Anterior cingulate cortex (tissue), 58 donors: ENCODE measurements at regions not wholly inside any gene's neighbourhood (a gene's known extent, or its start where the extent isn't known, plus 50 kb on each side); places are given as distances from the start of the nearest gene placed in this dataset.
A peak's percentile ranks its signal among the peaks of the same experiment; 100 is the strongest.
"Not testable (repeated sequence)": the region's sequence is repeated elsewhere in the genome, so short reads cannot be mapped to it uniquely, and the experiment has no call there.

Source experiments
- DNase-seq, 58 donors: peaks; one replicate each; lab custom pipeline; 2025; lab: John Stamatoyannopoulos, UW

DNA sequence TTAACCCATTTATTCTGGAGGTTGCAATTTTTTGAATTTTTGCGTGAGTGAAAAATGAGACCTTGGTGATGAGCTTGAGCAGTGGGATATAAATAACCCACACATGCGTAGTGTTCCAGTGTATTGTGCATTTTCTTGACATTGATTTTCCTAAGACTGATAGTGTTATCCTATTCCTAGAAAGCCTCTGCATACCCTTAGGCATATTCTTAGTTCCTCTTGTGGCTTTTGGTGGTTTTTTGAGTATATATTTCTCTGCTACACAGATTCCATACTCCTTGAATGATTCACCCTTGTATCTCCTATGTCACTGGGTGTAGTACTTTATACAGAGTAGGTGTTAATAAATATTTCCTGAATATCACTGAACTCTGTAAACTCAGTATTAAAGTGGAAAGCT lies 363.4 kb upstream of the PDE3A start:
- DNase-seq = no peak

DNA sequence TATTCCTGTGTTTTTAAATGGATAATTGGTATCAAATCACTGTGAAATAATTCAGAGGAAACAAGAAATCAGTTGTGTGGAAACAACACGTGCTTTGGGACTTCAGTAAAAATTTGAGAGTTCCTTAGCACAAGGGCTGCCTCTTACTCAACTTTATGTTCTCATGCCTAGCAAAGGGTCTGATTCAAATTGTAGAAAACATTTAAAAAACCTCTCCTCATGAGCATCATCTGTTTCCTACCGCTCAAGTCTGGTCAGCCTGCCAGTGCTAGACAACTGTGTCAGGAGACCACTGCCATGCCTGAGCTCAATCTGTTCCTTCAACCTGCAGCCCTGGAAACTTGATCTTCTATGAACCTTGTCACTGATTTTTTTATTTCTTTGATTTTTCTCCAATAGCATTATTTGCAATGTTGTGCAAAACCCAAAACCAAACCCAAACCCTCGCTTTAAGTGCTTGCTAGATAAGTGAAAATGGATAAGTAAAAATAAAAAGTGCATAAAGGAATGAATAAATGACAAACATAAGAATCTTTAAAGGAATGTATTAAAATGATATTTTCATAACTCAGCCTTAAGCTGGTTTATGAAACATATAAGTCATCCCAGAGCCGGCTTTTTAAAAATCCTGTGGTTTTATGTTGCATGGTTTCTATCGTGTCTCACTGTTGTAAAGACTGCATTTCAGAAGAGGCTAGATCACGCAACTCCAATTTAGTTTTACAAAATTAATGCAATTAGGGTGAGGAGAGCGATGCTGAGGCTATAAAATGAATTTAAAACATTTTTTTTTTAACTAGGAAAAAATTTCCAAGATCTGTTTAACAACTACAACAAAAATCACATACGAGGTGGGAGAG lies 361.2 kb upstream of the PDE3A start:
- no peak for DNase-seq

DNA sequence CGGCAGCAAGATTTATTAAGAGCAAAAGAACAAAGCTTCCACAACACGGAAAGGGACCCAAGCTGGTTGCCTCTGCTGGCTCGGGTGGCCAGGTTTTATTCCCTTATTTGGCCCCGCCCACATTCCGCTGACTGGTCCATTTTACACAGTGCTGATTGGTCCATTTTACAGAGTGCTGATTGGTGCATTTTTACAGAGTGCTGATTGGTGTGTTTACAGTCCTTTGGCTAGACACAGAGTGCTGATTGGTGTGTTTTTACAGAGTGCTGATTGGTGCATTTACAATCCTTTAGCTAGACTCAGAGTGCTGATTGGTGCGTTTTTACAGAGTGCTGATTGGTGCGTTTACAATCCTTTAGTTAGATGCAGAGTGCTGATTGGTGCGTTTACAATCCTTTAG lies 358.4 kb upstream of the PDE3A start:
- DNase-seq = not testable (repeated sequence)

DNA sequence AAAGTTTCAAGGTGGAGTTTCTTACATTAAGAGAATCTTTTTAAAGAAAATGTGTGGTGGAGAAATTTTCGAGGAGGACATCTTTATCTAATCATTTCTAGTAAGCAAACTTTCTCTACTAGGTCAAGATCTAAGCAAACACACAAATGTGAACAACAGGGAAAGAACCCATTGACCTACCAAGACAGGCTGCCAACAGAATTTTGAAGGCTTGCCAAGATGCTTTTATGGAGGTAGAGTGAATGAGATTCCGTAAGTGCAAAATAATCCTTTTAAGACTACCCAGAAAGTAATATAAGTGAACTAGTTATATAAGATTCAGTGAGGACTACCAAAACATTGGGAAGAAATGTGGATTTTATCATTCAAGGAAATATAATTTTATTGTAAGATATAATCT lies 357.1 kb upstream of the PDE3A start:
- peak in 4 of 58 donors; percentile 0 to 19 (median 8) for DNase-seq

DNA sequence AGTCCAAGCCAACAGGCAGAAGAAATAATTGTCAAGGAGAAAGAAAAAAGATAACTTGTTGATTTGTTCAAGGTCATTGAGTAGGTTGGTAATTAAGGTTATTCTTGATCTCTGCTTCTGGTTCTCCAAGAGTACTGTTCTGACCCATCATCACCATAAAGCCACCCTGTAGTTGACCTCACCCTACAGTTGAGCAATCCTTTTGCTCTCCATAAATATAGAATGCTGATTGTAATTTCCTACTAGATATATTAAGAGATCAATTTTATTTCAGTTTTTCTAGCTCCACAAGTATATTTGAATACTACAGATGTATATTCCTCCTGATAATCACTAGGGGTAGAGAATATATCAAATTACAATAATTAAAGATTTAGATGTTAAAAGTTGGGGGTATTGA lies 350.5 kb upstream of the PDE3A start:
- DNase-seq = no peak

DNA sequence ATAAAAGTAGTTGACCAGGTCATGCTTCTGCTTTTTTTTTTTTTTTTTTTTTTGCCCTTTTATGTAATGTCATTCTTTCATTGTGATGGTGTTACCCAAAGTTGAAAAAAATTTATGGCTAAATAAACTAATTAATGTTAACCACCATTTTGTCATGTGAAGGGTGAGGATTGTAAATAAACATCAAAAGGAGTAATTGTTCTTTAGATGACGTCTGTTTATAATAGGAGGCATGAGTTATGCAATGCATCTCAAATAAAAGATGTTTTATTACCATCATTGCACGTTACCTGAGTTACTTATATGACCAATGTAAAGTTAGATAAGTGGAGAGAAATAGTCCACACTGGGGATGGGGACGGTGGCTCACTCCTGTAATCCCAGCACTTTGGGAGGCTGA lies 349.9 kb upstream of the PDE3A start:
- no peak for DNase-seq

DNA sequence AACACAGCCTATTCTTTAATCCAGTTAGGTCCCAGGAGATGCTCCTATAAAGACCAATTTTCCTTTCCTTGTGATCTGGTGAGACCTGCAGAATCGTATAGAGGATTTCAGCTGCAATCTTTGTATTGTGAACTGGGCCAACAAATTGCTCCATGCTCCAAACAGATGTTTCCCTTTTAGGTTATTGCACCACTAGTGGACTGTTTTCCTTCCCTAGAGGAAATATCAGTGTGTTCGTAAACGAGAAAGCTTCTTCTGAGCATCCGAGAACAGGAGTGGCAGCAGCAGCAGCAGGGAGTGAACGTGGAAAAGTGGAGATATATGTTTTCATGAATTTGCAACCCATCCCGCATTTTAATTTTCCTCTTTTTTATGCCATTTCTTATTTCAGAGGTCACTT lies 344.1 kb upstream of the PDE3A start:
- DNase-seq = no peak

DNA sequence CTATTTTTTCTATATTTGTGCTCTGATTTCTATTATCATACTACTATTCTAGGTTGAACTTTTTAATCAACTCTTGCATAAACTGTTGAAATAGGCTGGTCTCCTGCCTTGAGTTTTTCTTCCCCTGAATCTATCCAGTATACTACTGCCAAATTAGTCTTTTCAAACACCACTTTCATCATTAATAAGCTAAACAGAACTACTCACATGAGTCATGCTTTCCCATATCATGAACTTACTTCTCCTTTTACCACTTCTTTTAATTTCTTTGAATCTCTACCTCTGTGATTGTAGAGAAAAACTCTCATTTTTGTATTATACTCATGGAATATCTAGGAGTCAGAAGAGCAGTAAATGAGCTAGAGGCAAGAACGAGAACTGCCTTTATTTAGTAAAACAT lies 340.3 kb upstream of the PDE3A start:
- no peak for DNase-seq

DNA sequence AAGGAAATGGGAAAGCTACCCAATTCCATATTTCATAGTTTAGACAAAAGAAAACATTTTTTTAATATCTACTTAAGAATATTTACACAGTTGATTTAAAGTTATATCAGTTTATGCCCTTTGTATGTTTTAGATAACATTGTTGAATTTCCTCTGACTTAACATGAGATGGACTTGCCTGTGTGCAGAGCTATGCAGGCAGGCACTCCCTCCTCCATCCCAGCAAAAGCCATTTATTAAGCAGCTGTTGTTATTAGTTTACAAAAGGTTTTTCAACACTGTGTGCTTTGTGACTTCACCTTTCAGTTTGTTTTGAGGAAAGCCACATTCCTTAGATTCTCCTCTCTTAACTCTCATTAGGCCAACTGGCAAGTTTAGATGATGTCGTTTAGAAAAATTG lies 337.5 kb upstream of the PDE3A start:
- DNase-seq = no peak

DNA sequence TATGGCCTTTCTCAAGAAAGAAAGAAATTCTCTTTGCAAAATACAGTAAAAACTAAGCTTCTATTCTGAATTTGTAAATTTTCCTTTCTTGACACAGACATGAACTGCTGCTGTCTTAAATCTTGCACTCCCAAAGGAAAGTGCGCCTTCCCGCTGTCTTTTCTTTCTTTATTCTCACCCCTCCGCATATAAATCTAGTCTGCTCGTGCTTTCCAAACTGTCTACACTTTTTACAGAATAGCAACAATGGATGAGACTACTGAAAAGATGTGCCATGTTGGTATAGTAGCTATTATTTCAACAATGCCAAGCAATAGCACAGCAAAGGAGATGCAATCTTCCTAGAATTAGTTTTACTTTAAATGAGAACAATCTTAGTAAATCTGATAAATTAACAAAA lies 328.8 kb upstream of the PDE3A start:
- DNase-seq = no peak

DNA sequence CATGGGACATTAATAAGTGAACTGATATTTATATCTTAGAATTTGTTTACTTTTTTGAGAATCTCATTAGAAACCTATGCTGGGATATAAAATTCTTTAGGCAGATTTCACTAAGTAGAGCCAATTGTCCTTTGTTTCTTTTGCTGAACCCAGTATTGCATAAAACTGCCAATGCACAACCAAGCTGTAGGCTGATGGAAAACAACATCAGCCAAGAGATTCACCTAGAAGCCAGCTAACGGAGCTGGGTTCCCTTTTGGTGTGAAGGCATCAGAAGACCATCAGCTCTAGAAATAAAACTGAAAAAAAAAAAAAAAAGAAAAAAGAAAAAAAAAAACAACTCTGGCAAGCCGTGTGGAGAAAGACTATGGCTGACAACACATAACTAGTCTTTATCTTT lies 328.2 kb upstream of the PDE3A start:
- no peak for DNase-seq

DNA sequence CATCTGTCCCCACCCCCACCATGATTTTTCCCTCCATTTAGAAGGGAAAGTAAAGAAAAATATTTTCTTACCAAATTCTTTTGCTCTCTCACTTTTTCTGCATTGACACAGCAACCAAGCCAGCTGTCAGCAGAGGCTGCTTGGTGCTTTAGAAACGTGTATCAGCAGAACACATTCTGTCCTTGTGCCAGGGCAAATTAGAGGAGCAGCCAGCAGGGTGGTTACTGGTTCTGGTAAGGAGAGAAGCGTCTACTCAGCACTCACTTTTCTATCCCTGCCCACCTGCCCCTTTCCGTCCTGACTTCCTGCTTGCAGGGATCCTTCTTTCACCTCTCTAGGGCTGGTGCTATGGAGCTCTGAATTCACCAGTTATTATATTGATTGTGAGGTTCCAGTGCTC lies 327.5 kb upstream of the PDE3A start:
- no peak for DNase-seq

DNA sequence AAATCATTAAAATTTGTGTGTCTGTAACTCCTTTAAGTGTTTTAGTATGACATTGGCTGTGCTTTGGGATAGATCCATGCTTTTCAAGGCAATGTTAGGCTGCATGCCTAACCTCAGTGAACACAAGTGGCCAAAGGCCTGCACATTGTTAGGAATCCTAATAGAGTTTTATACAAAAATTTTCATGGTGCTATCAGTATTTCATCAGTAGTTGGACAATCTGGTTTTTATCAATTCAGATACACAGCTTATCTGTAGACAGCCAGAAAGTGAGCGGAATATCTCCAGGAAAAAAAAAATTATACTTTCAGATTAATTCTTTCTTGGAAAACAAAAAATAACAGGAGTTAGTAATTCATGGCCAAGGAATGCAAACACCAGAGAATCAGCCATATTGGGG lies 324.0 kb upstream of the PDE3A start:
- DNase-seq = no peak

DNA sequence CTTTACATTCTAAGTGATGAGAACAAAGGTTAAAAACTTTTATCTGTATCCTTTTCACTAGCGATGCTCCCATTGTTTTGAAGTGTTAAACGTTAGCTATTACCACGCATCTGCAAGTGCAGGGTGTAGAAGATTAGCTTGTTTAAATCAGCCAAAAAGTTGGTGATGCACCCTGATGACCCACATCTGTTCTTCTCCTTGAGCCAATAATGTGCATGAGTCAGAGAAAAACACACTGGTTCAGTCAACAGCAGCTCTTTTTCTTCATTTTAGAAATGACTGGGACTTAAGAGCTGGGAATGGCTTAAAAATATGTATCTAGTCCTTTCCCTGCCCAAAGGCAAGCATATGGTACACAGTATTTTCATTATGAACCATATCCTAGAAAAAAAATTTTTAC lies 323.5 kb upstream of the PDE3A start:
- DNase-seq = no peak

DNA sequence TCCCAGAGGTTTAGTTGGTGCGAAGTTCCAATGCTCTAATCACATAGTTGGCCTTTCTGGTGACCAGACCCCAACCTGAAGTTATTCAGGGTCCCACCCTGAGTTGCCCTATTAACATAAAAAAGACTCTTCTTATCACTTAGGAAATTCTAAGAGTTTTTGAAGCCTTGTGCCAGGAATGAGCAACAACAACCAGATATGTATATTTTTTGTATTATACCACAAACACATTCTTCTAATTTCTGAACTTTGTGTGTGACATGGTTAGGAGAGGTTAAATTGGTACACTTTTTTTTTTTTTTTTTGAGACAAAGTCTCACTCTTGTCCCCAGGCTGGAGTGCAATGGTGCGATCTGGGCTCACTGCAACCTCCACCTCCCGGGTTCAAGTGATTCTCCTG lies 320.4 kb upstream of the PDE3A start:
- DNase-seq = no peak

DNA sequence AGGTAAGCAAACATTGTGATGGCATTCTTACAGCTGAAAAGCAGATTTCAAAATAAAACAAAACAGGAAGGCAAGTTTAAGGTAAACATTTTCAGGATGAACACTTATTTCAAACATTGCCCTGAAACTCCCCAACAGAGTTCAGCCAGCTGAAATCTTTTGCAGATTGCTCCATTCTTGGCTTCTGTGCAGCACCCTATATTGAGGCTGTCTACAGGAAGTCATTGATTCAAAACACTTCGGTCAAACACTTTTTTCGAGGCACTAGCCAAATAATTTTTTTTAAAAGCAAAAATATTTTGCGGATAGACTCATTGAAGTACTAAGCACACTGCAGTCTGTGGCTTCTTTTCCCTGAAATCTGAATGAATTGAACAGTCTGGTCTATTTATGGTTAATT lies 318.1 kb upstream of the PDE3A start:
- DNase-seq = no peak

DNA sequence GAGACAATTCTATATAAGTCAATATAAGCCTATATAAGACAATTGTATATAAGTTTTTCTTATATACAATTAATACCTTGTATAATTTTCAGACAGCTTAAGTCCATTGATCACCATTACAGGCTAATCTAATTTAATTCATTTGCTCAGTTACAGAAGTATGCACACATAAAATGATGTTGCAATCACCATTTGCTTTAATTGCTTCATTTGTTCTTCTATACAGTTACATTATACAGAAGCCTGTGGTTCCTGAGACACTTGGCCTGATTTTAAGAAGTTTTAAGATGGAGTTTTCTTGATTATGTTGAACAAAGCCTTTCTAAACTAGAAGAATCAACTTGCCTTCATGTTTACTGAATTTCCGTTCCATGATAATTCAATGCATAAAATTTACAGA lies 314.6 kb upstream of the PDE3A start:
- no peak for DNase-seq

DNA sequence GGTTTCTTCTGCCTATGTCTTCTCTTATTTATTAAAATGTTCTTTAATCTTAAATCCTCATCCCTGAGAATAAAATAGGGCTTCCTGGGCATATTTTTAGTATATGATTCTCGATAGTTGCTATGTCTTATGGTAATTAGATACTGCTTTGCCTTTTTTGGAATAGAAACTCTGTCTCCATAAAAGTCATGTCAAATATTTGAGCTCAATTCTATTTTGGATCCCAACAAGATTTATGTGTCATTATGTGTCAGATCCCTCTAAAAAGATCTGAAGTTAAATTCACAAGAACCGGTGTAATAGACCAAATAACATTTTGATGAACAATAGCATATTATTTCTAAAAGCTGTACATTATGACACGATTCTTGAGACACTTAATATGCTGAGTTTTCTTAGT lies 312.5 kb upstream of the PDE3A start:
- no peak for DNase-seq

DNA sequence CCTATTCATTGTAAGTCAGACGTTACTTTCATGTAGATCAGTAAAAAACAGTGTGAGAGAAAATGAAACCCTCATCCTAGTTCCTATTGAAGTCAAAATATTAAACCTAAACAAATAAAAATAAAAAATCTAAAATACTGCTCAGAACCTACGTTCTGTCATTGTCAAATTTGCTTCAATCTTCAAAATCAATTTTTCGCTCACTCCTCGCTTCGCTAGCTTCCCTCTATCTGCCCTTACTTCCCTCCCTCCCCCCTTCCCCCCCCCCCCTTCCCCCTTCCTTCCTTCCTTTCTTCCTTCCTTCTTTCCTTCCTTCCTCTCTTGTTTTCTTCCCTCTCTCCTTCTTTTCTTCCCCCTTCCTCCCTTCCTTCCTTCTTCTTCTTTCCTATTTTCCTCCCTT lies 310.9 kb upstream of the PDE3A start:
- no peak for DNase-seq

DNA sequence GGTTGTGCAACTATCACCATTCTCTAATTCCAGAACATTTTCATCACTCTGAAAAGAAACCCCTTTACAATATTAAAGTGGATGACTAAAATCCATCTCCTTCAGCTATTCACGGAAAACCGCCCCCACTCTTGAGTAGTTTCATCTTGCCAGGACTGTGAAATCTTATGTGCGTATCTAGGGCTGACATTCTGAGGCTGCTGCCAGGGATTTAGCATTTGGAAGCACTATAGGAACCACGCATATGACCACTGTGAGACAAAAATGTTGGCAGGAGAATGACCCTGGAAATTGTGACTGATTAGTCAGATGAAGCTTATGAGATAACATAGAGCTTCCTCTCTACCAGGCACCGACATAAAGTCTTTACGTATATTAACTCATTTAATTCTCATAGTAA lies 305.2 kb upstream of the PDE3A start:
- peak in 3 of 58 donors; percentile 2 to 9 (median 6) for DNase-seq

DNA sequence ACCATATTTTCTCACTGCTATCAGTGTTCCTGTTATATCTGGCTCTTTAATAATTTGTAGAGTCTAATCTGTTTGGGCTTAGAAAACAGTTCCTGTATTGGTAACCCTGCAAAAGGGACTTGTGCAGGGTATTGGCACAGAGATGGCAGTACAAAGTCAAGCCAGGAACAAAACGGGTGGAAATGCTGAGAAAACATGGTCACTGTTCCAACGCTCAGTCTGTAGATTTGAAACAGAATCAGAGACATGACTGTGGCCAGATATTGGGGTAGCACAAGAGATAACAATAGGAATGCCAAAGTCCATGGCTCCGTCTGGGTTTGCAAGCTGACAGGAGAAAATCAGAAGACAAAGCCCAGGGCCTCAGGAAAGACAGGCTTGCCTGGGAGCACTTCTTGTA lies 290.7 kb upstream of the PDE3A start:
- DNase-seq = no peak

DNA sequence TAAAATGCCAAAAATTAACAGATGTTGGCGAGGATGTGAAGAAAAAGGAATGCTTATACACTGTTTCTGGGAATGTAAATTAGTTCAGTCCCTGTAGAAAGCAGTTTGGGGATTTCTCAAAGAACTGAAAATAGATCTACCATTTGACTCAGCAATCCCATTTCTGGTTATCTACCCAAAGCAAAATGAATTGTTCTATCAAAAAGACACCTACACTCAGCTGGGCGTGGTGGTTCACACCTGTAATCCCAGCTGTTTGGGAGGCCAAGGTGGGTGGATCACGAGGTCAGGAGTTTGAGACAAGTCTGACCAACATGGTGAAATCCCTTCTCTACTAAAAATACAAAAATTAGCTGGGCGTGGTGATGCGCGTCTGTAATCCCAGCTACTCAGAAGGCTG lies 279.3 kb upstream of the PDE3A start:
- DNase-seq = no peak
